DMS79 (cell line): ENCODE measurements at regions not wholly inside any gene's neighbourhood (a gene's known extent, or its start where the extent isn't known, plus 50 kb on each side); places are given as distances from the start of the nearest gene placed in this dataset.
"Not testable (repeated sequence)": the region's sequence is repeated elsewhere in the genome, so short reads cannot be mapped to it uniquely, and the experiment has no call there.

Experiments
- DNase-seq: peaks from one replicate; lab custom pipeline; 2025; lab: John Stamatoyannopoulos, UW

DNA sequence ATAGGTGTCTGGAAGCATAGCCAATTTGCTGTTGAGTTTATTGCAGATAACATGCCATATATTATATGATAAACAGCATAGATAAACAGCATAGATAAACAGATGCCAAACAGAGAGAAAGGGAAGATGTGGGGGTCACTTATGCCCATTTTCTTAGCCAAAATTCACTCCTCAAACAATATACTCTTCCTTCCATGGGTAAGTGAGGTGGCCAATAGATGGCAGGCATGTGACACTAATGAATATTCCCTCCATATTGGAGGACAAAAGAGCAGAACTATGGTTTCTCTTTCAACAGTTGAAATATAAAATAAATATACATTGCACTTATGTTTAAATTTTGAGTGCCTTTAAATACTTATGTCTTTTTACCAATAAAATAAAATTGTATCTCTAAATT lies 1212.8 kb downstream of the REEP3 start:
- no peak for DNase-seq

DNA sequence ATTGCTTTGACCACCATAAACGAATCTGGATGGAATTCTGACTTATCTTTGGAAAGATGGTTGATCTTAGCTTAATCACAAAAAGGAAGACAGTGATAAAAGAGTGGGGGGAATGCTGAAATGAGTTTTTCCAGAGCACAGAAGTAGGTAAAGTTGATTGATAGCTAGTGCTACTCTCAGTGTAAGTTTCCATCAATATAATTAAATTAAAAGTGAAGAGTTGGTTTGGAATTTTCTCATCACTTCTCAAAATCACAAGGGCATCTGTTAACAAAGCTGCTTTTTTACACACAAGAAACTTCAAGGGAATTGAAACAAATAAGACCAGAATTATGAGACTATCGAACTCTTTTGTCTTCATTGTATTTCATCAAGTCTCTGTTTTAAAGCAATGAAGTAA lies 1217.3 kb downstream of the REEP3 start:
- DNase-seq = no peak

DNA sequence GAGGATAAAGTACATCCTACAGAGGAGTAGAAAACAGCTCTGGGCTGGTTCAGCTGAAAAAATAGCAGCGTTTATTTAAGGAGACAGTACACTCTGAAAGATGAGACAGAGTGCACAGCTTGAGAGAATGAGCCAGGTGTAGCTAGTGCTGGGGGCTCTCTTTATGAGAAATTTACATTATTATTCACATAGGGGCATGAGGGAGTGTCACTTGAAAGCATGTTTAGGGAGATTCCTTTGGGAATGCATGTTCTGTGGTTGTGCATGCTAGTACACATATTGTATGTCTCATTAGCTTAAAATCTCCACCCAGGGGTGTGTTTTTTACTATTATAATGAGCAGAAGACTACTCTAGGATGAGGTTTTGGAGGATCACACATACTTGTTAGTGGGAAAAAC lies 1224.4 kb downstream of the REEP3 start:
- DNase-seq = no peak

DNA sequence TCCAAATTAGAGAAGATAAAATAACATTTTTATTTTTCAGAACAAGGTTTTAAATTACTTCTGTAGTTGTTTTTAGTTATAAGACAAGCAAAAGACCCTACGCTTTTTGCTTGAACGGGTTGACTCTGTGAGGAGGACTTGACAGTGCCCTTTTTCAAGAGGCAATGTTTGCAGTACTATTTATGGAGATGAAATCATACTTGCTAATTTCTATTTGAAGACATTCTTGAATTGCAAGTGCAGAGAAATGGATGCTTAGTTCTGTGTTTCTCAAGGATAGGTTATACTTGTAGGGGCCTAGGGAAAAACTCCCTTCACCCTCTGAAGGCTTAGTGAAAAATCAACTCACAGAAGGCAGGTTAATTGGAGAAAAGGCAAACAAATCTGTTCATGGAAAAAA lies 1229.5 kb downstream of the REEP3 start:
- DNase-seq = no peak

DNA sequence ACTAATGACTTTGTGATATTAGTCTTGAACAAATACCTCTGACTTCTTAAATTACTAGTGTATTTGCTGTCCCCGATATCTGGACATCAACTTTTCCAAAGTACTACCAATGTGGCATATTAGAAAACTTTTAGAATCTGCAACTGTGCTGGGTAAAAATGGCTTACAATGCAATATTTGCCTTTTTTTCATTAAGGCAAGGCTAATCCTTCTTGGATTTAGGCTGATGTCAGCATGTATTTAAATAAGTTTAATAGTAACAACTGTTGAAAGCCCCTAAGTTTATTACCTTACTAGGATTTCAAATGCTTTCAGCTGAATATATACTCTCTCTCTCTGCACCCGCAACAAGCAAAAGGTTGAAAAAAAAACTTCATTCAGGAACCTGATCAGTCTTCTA lies 1232.3 kb downstream of the REEP3 start:
- DNase-seq = no peak

DNA sequence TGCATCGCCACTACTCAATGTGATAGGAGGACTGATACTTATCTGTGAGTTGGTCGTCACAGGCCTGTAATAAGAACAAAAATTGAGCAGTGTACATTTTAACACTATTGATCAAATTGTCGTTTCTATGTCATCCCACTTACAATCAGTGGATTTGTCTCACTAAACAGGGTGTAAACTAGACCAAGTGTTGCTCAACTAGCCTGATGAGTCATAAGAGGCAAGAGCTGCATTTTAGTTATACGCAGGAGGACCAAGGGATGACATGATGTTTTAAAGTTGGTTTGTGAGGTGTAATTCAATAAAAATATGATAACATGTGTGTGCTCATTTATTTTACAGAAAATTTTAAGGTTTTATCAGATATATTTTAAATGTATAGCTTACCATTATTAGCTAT lies 1239.2 kb downstream of the REEP3 start:
- no peak for DNase-seq

DNA sequence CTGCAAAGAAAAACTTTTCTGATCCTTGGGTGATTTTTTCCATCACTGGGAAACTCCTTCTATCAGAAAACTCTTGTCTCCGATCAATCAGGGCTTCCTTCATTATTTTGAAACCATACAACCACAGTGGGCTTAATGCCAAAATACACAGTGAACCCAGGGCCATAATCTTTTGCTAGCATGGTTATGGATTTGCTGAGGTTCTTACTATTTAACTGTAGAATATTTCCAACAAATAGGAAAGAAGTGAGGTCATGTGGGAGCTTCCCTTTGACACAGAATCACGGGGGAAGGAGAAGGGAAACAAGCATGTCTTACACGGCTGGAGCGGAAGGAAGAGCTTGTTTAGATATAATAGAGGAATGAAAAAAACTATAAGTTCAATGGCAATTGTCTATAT lies 1241.7 kb downstream of the REEP3 start:
- no peak for DNase-seq

DNA sequence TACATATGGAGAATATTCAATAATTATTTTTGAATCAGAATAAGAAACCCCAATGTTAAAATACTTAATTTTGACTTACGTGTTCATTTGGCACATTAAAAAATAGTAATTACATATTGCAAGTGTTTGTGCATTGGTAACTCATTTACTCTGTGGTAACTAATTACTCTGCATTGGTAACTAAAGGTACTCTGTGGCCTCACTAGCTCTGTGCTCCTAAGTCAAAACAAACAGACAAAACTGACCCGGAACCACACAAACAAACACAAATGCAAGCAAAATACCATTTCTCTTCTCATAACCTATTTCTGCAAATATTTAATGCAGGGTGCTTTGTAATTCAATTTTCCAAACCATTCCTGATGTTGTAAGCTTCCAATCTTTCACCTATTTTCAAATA lies 1244.3 kb downstream of the REEP3 start:
- DNase-seq = no peak

DNA sequence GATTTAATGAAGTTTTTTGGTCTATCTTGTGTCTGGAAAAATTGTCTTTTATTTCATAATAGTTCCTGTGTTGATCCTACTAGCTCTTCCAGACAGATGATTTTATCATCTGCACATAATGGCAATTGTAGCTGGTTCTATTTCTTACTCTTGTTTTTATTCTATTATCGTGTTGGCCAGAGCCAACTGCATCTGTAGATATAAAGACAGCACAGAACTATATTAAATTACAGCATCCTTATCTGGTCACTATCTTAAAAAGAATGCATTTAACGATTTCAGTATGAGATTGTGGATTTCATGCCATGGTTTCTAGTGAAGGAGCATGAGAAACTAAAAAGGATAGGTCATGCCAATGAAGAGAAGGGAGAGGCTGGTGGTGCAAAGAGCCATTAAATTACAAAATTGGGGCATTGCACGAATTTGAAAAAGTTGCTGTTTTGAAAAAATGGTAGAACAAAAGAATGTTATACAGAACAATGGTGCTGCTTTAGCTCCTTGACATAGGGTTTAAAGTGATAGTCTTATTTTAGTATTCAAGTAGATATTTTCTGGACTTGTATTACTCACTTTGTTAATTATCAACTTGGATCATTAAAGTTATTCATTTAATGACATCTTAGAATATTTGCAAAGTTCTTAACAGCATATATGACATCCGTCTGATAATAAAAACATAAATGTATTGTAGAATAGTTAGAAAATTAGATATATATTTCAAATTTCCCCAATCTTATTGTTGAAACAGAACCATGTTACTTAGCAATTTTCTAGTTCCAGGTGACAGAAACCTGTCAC lies 1250.3 kb downstream of the REEP3 start:
- DNase-seq = no peak

DNA sequence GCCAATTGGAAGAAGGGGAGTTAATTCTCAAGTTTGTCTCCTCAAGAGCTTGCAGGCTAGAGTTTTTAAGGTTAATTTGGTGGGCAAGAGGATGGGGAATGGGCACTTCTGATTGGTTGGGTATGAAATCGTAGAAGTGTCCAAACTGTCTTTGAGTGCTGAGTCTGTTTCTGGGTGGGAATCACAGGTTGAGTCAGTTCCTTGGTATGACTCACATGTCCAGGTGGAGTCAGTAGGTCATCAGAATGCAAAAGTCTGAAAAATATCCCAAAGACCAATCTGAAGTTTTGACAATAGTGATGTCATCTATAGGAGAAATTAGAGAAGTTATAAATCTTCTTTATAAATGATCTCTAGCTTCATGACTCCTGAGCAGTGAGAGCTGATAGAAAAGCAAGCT lies 1252.2 kb downstream of the REEP3 start:
- no peak for DNase-seq

DNA sequence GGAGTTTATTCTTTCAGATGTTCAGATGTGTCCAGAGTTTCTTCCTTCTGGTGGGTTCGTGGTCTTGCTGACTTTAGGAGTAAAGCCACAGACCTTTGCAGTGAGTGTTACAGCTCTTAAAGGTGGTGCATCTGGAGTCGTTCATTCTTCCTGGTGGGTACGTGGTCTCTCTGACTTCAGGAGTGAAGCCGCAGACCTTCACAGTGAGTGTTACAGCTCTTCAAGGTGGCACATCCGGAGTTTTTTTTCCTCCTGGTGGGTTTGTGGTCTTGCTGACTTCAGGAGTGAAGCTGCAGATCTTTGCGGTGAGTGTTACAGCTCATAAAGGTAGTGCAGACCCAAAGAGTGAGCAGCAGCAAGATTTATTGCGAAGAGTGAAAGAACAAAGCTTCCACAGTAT lies 1263.2 kb downstream of the REEP3 start:
- not testable (repeated sequence) for DNase-seq

DNA sequence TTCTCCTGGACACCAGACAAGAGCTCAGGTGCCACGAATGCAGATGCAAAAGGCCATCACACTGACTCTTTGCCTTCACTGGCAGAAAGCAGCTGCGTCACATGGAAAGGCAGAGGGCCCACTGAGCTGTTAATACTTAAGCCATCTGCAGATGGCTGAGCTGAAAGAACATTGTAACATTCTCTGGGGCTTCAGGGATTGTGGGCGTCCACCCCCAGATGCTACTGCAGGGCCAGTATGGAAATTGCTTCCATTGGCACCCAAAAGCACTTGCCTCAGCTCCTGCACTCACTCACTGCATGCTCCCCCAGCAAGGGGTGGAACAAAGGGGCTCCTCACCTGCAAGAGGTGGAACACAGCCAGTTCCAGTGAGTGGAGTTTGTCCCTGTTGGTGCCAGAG lies 1264.6 kb downstream of the REEP3 start:
- DNase-seq = no peak

DNA sequence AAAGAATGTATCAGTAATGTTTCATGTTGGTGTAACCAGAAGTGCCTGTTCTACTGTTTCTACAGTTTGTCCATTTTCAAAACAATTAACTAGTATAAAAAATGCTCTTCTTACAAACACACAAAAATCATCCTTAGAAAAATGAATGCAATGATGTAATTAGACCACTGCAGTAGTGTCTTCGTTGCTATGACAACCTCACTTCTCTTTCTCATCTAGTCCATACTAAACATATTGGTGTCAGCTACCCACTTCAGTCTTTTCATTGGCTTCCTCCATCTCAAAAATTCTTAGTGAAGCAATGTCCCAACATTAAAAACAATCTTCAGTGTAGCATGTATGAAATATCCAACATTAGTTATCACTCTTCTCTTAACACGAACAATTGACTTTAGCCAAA lies 1265.8 kb downstream of the REEP3 start:
- DNase-seq = no peak

DNA sequence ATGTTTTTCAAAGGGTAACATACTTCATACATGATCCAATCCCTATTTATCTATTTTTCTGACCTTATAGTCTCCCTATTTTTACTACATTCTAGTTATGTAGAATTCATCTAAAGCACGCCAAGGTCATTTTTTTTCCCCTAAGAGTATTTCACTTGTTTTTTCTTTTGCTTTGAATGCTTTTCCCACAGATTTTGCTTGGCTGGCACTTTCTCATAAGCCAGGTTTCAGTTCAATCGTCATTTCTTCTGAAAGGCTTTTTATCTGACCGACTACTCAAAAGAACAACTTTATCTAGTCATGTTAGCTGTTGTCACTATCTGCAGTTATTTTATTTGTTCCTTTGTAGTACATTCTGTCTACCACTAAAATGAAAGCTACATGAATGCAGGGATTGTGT lies 1274.6 kb downstream of the REEP3 start:
- no peak for DNase-seq

DNA sequence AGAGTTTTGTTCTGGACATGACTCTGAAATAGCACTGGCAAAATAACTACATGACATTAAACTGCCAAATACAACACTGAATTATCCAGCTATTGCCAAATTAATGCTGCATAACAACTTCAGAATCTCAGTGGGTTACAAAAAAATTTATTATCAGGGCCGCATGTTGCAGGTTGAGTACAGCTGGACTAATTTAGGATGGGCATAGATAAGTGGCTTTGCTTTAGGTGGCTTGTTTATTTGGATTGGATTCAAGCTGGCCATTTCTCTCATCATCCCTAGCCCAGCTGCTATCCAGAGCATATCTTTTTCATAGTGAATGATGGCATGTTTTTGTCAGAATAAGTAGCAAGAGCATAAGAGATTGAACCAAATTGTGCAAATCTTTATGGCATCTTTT lies 1277.1 kb downstream of the REEP3 start:
- DNase-seq = no peak

DNA sequence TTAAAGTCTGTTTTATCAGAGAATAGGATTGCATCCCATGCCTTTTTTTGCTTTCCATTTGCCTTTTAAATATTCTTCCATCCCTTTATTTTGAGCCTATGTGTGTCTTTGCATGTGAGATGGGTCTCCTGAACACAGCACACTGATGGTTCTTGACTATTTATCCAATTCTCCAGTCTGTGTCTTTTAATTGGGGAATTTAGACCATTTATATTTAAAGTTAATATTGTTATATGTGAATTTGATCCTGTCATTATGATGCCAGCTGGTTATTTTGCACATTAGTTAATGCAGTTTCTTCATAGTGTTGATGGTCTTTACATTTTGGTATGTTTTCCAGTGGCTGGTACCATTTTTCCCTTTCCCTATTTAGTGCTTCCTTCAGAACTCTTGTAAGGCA lies 1287.0 kb downstream of the REEP3 start:
- DNase-seq = not testable (repeated sequence)

DNA sequence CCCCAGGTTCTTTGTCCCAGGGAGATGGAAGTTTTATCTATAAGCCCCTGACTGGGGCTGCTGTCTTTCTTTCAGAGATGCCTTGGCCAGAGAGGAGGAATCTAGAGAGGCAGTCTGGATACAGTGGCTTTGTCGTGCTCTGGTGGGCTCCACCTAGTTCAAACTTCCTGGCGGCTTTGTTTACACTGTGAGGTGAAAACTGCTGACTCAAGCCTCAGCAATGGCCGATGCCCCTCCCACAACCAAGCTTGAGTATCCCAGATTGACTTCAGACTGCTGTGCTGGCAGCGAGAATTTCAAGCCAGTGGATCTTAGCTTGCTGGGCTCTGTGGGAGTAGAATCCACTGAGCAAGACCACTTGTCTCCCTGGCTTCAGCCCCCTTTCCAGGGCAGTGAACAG lies 1288.8 kb downstream of the REEP3 start:
- DNase-seq = not testable (repeated sequence)

DNA sequence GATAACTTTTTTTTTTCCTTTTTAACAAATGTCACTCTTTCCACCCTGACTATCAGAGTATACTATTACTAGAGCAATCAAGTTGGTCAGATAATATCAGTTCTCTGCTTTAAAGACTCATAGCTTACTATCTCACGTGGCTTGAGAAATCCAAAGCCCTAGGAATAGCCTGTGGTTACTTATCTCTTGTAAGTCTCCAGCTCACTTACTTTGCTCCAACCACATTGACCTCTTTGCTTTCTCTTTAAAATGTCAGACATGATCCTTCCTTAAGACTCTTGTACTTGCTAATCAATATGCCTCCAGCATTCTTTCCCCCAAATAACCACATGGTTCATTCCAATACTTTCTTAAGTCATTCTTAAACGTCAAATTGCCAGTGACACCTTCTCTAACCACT lies 1292.2 kb downstream of the REEP3 start:
- no peak for DNase-seq

DNA sequence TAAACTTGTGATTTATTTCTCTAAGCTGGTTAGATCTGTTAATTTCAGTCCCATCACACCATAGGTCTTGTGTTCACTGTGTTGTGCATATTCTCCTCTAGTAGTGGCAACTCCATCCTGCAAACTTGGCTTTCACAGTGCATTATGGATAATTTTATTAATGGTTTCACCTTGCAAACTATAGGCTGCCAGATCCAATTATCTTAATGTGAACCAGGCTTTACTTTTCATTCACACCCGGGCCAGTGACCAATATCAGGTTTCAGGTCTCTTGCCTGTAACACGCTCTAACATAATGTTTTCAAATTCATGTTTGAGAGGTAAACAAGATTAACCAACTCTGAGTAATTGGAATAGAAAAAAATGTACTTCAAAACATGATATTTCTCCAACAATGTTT lies 1293.0 kb downstream of the REEP3 start:
- no peak for DNase-seq

DNA sequence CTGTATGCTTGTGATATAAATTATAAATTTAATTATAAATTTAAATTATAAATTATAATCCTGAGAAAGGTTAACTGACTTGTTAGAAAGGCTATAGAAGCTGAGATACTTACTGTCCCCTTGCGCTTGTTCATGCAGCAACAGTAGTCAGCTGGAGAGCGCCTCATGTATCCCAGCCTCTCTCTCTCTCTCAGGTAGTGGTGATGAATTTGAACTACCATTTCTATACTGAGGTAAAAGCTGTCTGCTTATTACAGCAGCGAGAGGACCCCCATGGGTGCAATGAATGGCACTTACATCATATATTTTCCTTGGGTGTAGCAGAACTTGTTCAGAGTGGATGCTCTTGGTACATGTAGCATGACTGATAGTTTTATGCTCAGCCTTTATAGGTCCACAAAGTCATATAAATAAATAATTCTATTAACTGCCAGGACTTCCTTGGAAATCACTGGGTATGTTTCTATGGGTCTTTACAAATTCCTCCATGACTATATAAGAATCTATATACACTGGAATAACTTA lies 1308.7 kb downstream of the REEP3 start:
- DNase-seq = no peak

DNA sequence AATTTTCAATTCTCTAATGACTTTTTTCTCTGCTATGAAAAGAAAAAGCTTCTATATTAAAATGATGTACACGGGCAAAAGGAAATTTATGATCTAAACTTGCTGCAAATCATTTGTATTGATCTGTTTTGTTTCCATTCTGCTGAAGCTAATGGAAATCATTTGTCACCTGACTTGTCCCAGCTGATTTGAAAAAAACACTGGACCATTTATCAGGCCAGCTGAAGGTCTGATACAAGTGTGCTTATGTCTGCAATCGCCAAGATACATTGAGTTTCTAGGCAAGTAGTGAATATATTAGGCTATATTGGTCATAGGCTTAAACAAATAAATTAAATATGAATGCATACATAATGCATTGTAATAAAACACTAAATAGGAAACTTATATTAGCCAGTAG lies 1309.7 kb downstream of the REEP3 start:
- no peak for DNase-seq

DNA sequence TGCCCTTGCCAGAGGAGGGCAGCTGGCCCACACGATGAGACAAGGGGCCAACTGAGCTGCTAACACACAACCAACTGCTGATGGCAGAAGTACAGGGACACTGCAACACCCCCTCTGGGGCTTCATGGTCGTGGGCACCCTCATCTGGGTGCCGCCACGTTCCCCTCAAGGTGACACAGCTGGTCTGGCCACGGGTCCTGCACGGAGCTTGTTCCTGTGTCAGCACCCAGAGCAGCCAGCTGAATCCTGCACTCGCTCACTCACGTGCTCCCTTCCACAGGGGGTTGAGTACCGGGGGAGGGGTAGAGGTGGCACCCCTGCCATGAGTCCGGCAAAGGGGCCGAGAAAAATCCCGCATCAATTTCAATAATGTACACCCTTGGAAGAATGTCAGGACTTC lies 1319.1 kb downstream of the REEP3 start:
- DNase-seq = no peak

DNA sequence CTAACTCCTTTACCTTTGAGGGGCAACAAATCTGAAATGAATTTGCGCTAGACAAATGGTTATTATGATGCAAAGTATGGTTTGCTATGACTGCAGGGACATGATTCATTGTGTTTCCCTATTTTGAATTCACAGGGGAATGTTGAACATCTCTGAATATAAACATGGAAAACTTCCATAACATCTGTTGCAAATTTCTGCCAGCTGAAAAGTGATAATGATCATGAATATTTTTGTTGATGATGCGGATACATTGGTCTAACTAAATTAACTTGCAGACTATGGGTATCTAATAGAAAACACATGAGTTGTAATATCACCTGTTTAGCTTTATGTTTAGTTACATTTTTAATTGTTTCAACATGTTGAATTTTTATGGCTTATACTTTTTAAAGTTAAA lies 1325.5 kb downstream of the REEP3 start:
- DNase-seq = no peak

DNA sequence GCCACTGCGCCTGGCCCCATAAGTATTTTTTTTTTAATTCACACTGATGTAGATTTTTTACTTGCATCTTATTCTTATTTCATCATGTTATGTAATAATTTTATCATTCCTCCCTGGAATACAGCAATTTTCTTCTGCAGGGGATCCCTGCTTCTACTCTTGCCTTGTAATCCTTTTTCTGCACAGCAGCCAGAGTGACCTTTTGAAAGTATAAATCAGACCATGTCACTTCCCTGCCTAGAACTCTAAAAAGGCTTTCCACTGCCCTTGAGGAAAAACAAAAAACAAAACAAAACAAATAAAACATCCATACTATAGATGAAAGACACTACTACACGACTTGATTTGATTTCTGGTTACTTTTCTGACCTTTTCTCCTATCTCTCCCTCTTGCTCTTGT lies 1334.7 kb downstream of the REEP3 start:
- DNase-seq = no peak
